Activated T-cell treated with anti-CD3 and anti-CD28 coated beads, Interleukin-2, amount 50 U/mL, for 4 hours (primary cell): ENCODE measurements at regions not wholly inside any gene's neighbourhood (a gene's known extent, or its start where the extent isn't known, plus 50 kb on each side); places are given as distances from the start of the nearest gene placed in this dataset.
"Not testable (repeated sequence)": the region's sequence is repeated elsewhere in the genome, so short reads cannot be mapped to it uniquely, and the experiment has no call there.

ENCODE experiments used
- ATAC-seq, 2 donors: fragments of 200-7000 bp; cut with Tn5 transposase; one replicate each; pipeline ENCODE4 v1.10.0; 2021
- DNase-seq: peaks from one replicate; pipeline ENCODE4 v3.0.0-alpha.2; 2020
- H3K27me3 Mint-ChIP-seq: one replicate; pipeline ENCODE4 v1.8.0; 2021; ENCODE audit warnings: low read depth, mixed read lengths
- H3K36me3 Mint-ChIP-seq: one replicate; pipeline ENCODE4 v1.8.0; 2022; ENCODE audit warnings: mixed read lengths; ENCODE audit not compliant: insufficient read depth
- H3K4me1 Mint-ChIP-seq: one replicate; pipeline ENCODE4 v1.8.0; 2021; ENCODE audit warnings: low read depth, mixed read lengths
- H3K4me3 Mint-ChIP-seq: one replicate; pipeline ENCODE4 v1.8.0; 2021; ENCODE audit warnings: mild to moderate bottlenecking, moderate library complexity, mixed read lengths
- H3K9me3 Mint-ChIP-seq: one replicate; pipeline ENCODE4 v1.8.0; 2021; ENCODE audit warnings: mixed read lengths

DNA sequence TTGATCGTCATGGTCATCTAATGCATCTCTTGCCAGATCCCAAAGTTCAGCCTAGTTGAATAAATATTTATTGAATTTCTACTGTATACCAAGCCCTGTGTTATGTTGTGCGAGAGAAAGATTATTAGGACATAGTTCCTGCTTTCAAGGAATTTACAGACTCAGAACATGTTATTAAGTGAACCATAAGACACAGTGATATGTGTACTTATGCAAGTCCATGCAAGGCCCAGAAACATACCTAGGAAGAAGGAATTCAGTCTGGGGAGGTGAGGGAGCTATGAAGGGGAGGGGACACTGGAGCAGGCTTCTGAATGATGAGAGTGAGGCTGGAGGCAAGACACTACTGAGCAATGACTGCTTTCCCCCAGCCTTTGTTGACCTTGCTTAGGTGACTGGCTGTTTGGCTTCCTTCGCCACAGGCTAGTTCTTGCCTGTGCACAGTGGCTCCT is 81.4 kb downstream of the ACAA2 start:
- no peaks in the 10 kb centered on the region for H3K36me3 Mint-ChIP-seq
- H3K4me3 Mint-ChIP-seq = no peak overlapping the region
- H3K27me3 Mint-ChIP-seq = peaks cover 3% of the 10 kb centered on the region
- ATAC-seq (no peak), DNase-seq (no peak)
- H3K4me1 Mint-ChIP-seq = no peaks in the 10 kb centered on the region
- H3K9me3 Mint-ChIP-seq = no peaks in the 10 kb centered on the region

GRCh38 chr18:49731421-49731841 is 81.9 kb downstream of the ACAA2 start:
- DNase-seq = no peak
- no peaks in the 10 kb centered on the region for H3K9me3 Mint-ChIP-seq
- H3K36me3 Mint-ChIP-seq = no peaks in the 10 kb centered on the region
- no peak for ATAC-seq
- no peak overlapping the region for H3K4me3 Mint-ChIP-seq
- H3K27me3 Mint-ChIP-seq = peaks cover 2% of the 10 kb centered on the region
- H3K4me1 Mint-ChIP-seq = no peaks in the 10 kb centered on the region

GRCh38 chr18:49730951-49731391 is 82.4 kb downstream of the ACAA2 start:
- no peak for DNase-seq
- Mint-ChIP-seq H3K36me3 (no peaks in the 10 kb centered on the region), H3K27me3 (peaks cover 3% of the 10 kb centered on the region), H3K9me3 (no peaks in the 10 kb centered on the region), H3K4me3 (no peak overlapping the region), H3K4me1 (no peaks in the 10 kb centered on the region)
- no peak for ATAC-seq

- Mint-ChIP-seq H3K27me3 (peaks cover 7% of the 10 kb centered on the region), H3K9me3 (no peaks in the 10 kb centered on the region), H3K4me3 (no peak overlapping the region), H3K4me1 (peaks cover 4% of the 10 kb centered on the region), H3K36me3 (no peaks in the 10 kb centered on the region)
- no peak for ATAC-seq
- no peak for DNase-seq
These were observed 84.8 kb downstream of the ACAA2 start for GRCh38 chr18:49728542-49728941.

- DNase-seq = no peak
- peaks cover 11% of the 10 kb centered on the region for H3K27me3 Mint-ChIP-seq
- no peak for ATAC-seq
- H3K4me1 Mint-ChIP-seq = peaks cover 8% of the 10 kb centered on the region
- no peaks in the 10 kb centered on the region for H3K9me3 Mint-ChIP-seq
- no peak overlapping the region for H3K4me3 Mint-ChIP-seq
- H3K36me3 Mint-ChIP-seq = no peaks in the 10 kb centered on the region
These were observed 85.5 kb downstream of the ACAA2 start for GRCh38 chr18:49727816-49728215.

GRCh38 chr18:49726675-49726963 is 86.7 kb downstream of the ACAA2 start:
- no peaks in the 10 kb centered on the region for H3K36me3 Mint-ChIP-seq
- no peak overlapping the region for H3K4me3 Mint-ChIP-seq
- no peaks in the 10 kb centered on the region for H3K9me3 Mint-ChIP-seq
- peaks cover 8% of the 10 kb centered on the region for H3K4me1 Mint-ChIP-seq
- ATAC-seq (no peak), DNase-seq (no peak)
- H3K27me3 Mint-ChIP-seq = peaks cover 18% of the 10 kb centered on the region

- Mint-ChIP-seq H3K27me3 (peaks cover 19% of the 10 kb centered on the region), H3K9me3 (no peaks in the 10 kb centered on the region), H3K4me1 (peaks cover 8% of the 10 kb centered on the region), H3K36me3 (no peaks in the 10 kb centered on the region), H3K4me3 (no peak overlapping the region)
- DNase-seq (no peak), ATAC-seq (no peak)
These were observed 87.3 kb downstream of the ACAA2 start for GRCh38 chr18:49725809-49726674.

DNA sequence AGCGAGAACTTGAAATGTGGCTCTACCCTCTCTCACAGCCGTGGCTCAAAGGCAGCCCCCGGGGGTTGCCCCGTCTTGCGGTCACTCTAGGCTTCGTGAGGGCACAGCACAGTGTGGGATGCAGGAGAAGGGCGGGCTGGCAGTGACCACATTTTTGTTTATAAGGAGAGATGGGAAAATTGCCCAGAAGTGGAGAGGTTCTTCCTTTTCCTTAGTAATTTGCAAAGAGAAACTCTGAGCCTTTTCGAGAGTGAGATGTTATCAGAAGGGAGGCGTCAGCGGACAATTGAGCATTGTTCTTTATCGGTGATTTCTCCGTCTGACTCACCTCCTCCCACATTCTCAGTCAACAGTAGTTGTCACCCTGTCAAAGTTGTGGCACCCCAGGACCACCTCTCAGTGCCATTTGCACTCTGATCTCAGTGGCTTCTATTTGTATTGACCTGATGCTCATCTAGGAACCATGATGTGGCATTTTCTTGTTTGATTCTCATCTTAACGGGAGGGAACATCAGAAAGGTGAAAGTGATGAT is 89.6 kb downstream of the ACAA2 start:
- Mint-ChIP-seq H3K9me3 (no peaks in the 10 kb centered on the region), H3K4me3 (no peak overlapping the region), H3K4me1 (peaks cover 8% of the 10 kb centered on the region), H3K27me3 (peaks cover 19% of the 10 kb centered on the region), H3K36me3 (no peaks in the 10 kb centered on the region)
- DNase-seq (no peak), ATAC-seq (peak; percentile 57 to 71)

DNA sequence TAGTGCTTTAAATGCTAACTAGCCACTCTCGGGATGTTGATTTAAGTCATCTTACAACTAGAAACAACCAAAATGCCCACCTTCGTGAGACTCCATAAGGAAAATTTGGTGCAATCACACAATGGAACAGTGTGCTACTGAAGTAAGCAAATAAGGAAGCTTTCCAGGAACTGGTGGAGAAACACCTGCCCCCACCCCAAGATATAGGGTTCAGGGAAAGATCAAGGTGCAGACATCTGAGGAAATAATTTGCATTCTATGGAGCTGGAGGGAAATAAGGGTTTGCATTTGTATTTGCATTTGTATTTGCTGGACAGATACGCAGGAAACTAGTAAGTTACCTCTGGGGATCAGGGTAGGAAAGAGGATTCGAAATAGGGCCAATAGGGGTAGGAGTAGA is 90.9 kb downstream of the ACAA2 start:
- H3K4me3 Mint-ChIP-seq = no peak overlapping the region
- no peak for DNase-seq
- peaks cover 23% of the 10 kb centered on the region for H3K27me3 Mint-ChIP-seq
- no peaks in the 10 kb centered on the region for H3K9me3 Mint-ChIP-seq
- H3K4me1 Mint-ChIP-seq = peaks cover 8% of the 10 kb centered on the region
- H3K36me3 Mint-ChIP-seq = no peaks in the 10 kb centered on the region
- no peak for ATAC-seq

- no peaks in the 10 kb centered on the region for H3K36me3 Mint-ChIP-seq
- H3K9me3 Mint-ChIP-seq = no peaks in the 10 kb centered on the region
- H3K4me3 Mint-ChIP-seq = no peak overlapping the region
- DNase-seq = no peak
- peaks cover 25% of the 10 kb centered on the region for H3K27me3 Mint-ChIP-seq
- no peak for ATAC-seq
- peaks cover 8% of the 10 kb centered on the region for H3K4me1 Mint-ChIP-seq
These were observed 91.4 kb downstream of the ACAA2 start for GRCh38 chr18:49721981-49722380.

DNA sequence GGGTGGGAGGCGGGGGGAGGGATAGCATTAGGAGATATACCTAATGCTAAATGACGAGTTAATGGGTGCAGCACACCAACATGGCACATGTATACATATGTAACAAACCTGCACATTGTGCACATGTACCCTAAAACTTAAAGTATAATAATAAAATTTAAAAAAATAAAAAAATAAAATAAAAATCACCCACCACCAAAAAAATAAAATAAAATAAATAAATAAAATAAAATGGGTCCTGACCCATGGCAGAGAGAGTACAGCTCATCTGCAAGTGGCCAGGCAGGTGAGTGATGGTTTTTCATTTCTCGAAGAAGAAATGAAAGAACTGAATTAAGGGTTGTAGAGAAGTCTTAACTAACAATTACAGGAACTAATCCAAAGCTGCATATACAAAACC is 92.4 kb downstream of the ACAA2 start:
- not testable (repeated sequence) for H3K4me1 Mint-ChIP-seq, ATAC-seq, H3K4me3 Mint-ChIP-seq, H3K36me3 Mint-ChIP-seq, DNase-seq, H3K9me3 Mint-ChIP-seq
- H3K27me3 Mint-ChIP-seq = peaks cover 22% of the 10 kb centered on the region

DNA sequence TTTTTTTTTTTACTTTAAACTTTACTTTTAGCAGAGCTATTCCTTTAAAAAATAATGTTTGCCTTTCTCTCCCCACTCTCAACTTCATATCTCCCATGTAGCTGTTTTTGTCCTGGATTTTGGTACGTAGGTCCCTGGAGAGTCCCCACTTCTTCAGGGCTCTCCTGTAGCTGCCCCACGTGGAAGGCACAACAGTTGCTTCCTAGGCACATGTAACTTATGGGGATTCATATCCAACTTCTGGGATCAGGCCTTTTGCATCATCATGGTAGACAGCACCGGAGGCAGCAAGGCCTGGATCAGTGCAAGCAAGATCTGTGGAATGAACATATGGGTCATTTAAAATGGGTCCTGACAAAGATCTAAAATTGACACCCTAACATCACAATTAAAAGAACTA is 95.7 kb downstream of the ACAA2 start:
- H3K27me3 Mint-ChIP-seq = peaks cover 20% of the 10 kb centered on the region
- no peaks in the 10 kb centered on the region for H3K4me1 Mint-ChIP-seq
- H3K36me3 Mint-ChIP-seq = no peaks in the 10 kb centered on the region
- H3K9me3 Mint-ChIP-seq = no peaks in the 10 kb centered on the region
- H3K4me3 Mint-ChIP-seq = no peak overlapping the region
- ATAC-seq = no peak
- DNase-seq = no peak

GRCh38 chr18:49716035-49716434 is 97.3 kb downstream of the ACAA2 start:
- H3K36me3 Mint-ChIP-seq = no peaks in the 10 kb centered on the region
- no peaks in the 10 kb centered on the region for H3K9me3 Mint-ChIP-seq
- no peak overlapping the region for H3K4me3 Mint-ChIP-seq
- H3K4me1 Mint-ChIP-seq = no peaks in the 10 kb centered on the region
- DNase-seq (no peak), ATAC-seq (no peak)
- H3K27me3 Mint-ChIP-seq = peaks cover 20% of the 10 kb centered on the region

DNA sequence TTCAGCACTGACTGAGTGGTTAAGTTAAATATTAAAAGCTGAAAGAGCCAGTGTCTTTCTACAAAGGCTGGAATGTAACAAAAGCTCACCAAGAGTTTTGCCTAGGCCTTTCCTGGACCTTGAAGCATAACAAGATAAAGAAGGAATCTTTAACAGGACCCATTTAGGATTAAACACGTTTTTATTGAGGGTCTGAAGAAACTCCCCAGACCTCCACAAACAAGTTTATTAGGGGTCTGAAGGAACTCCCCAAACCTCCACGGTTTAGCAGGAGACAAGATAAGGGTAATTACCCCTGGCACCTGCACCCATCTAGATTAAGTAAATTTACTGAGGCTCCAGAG is 104.0 kb downstream of the ACAA2 start:
- Mint-ChIP-seq H3K4me3 (no peak overlapping the region), H3K27me3 (peaks cover 12% of the 10 kb centered on the region), H3K4me1 (no peaks in the 10 kb centered on the region), H3K9me3 (peaks cover 4% of the 10 kb centered on the region), H3K36me3 (no peaks in the 10 kb centered on the region)
- DNase-seq (no peak), ATAC-seq (no peak)

- peaks cover 4% of the 10 kb centered on the region for H3K9me3 Mint-ChIP-seq
- H3K4me3 Mint-ChIP-seq = no peak overlapping the region
- DNase-seq (no peak), ATAC-seq (no peak)
- H3K27me3 Mint-ChIP-seq = peaks cover 12% of the 10 kb centered on the region
- no peaks in the 10 kb centered on the region for H3K4me1 Mint-ChIP-seq
- H3K36me3 Mint-ChIP-seq = no peaks in the 10 kb centered on the region
These were observed 104.5 kb downstream of the ACAA2 start for GRCh38 chr18:49708662-49709346.
